H9 (cell line): ENCODE measurements at regions not wholly inside any gene's neighbourhood (a gene's known extent, or its start where the extent isn't known, plus 50 kb on each side); places are given as distances from the start of the nearest gene placed in this dataset.

Experiments used
- DNase-seq: peaks from one replicate; pipeline ENCODE4 v3.0.0-alpha.2; 2017
- H2AFZ ChIP-seq: one replicate; pipeline ENCODE4 v1.6.1; 2013; ENCODE audit warnings: mild to moderate bottlenecking, low read length, control low read depth, moderate library complexity
- H2AK5ac ChIP-seq: 2 replicates; pipeline ENCODE4 v1.6.1; 2013; ENCODE audit warnings: low read length, control low read depth, mixed read lengths; ENCODE audit not compliant: insufficient read length
- H2BK120ac ChIP-seq: one replicate; pipeline ENCODE4 v1.6.1; 2013; ENCODE audit warnings: low read depth, mild to moderate bottlenecking, low read length, control low read depth, inconsistent platforms; ENCODE audit not compliant: poor library complexity, severe bottlenecking
- H2BK12ac ChIP-seq: 2 replicates; pipeline ENCODE4 v1.6.1; 2013; ENCODE audit warnings: low read length, control low read depth, mixed read lengths, low read depth; ENCODE audit not compliant: insufficient read length
- H2BK15ac ChIP-seq: 2 replicates; pipeline ENCODE4 v1.6.1; 2013; ENCODE audit warnings: low read depth, low read length, control low read depth
- H2BK20ac ChIP-seq: one replicate; pipeline ENCODE4 v1.6.1; 2013; ENCODE audit warnings: low read depth, mild to moderate bottlenecking, low read length, control low read depth, inconsistent platforms; ENCODE audit not compliant: poor library complexity, severe bottlenecking
- H2BK5ac ChIP-seq: 2 replicates; pipeline ENCODE4 v1.6.1; 2013; ENCODE audit warnings: low read length, control low read depth, mixed read lengths; ENCODE audit not compliant: insufficient read length
- H3K14ac ChIP-seq: 2 replicates; pipeline ENCODE4 v1.6.1; 2013; ENCODE audit warnings: low read length, control low read depth; ENCODE audit not compliant: insufficient read depth
- H3K18ac ChIP-seq: 2 replicates; pipeline ENCODE4 v1.6.1; 2013; ENCODE audit warnings: low read depth, mild to moderate bottlenecking, mixed read lengths, low read length, control low read depth; ENCODE audit not compliant: insufficient read length
- H3K23ac ChIP-seq: 2 replicates; pipeline ENCODE4 v1.6.1; 2013; ENCODE audit warnings: low read length, control low read depth, mixed read lengths, low read depth; ENCODE audit not compliant: insufficient read length
- H3K23me2 ChIP-seq: 2 replicates; pipeline ENCODE4 v1.6.1; 2013; ENCODE audit warnings: low read depth, mild to moderate bottlenecking, mixed read lengths, low read length, control low read depth; ENCODE audit not compliant: insufficient read length, poor library complexity, severe bottlenecking
- H3K27ac ChIP-seq: 2 replicates; pipeline ENCODE4 v1.5.1; 2013; ENCODE audit warnings: low read length, control low read depth, mixed read lengths, low read depth; ENCODE audit not compliant: insufficient read length
- H3K27me3 ChIP-seq: 2 replicates; pipeline ENCODE4 v1.6.1; 2013; ENCODE audit warnings: low read length, control low read depth, inconsistent platforms; ENCODE audit not compliant: insufficient read depth
- H3K4ac ChIP-seq: 2 replicates; pipeline ENCODE4 v1.6.1; 2013; ENCODE audit warnings: low read depth, mild to moderate bottlenecking, control low read depth, inconsistent platforms, low read length, moderate library complexity
- H3K4me1 ChIP-seq: 2 replicates; pipeline ENCODE4 v1.6.1; 2013; ENCODE audit warnings: low read length, control low read depth, inconsistent platforms; ENCODE audit not compliant: insufficient read depth
- H3K4me2 ChIP-seq: 2 replicates; pipeline ENCODE4 v1.6.1; 2013; ENCODE audit warnings: low read length, control low read depth, mixed read lengths; ENCODE audit not compliant: insufficient read length, insufficient read depth
- H3K56ac ChIP-seq: 2 replicates; pipeline ENCODE4 v1.6.1; 2013; ENCODE audit warnings: low read depth, mild to moderate bottlenecking, mixed read lengths, low read length, control low read depth; ENCODE audit not compliant: insufficient read length
- H3K79me1 ChIP-seq: 2 replicates; pipeline ENCODE4 v1.6.1; 2013; ENCODE audit warnings: low read depth, mild to moderate bottlenecking, moderate library complexity, low read length, control low read depth, inconsistent platforms; ENCODE audit not compliant: insufficient read depth, poor library complexity, severe bottlenecking
- H3K79me2 ChIP-seq: 2 replicates; pipeline ENCODE4 v1.6.1; 2013; ENCODE audit warnings: low read length, control low read depth, inconsistent platforms; ENCODE audit not compliant: insufficient read depth
- H3K9ac ChIP-seq: 2 replicates; pipeline ENCODE4 v1.6.1; 2013; ENCODE audit warnings: low read length, control low read depth, mixed read lengths; ENCODE audit not compliant: insufficient read length; ENCODE audit errors: extremely low read depth
- H3K9me3 ChIP-seq: one replicate; pipeline ENCODE4 v1.6.1; 2013; ENCODE audit warnings: low read depth, low read length, inconsistent platforms; ENCODE audit not compliant: control insufficient read depth
- H3T11ph ChIP-seq: one replicate; pipeline ENCODE4 v1.6.1; 2013; ENCODE audit warnings: mild to moderate bottlenecking, low read length, control low read depth, inconsistent platforms
- H4K20me1 ChIP-seq: one replicate; pipeline ENCODE4 v1.6.1; 2013; ENCODE audit not compliant: control insufficient read depth, insufficient read length, insufficient read depth
- H4K5ac ChIP-seq: 2 replicates; pipeline ENCODE4 v1.6.1; 2013; ENCODE audit warnings: low read depth, mild to moderate bottlenecking, mixed read lengths, low read length, control low read depth; ENCODE audit not compliant: insufficient read length
- H4K8ac ChIP-seq: replicated peaks from 2 replicates; pipeline ENCODE4 v1.6.1; 2013; ENCODE audit warnings: low read length, control low read depth, mixed read lengths, low read depth; ENCODE audit not compliant: insufficient read length
- H4K91ac ChIP-seq: 2 replicates; pipeline ENCODE4 v1.6.1; 2013; ENCODE audit warnings: low read depth, mild to moderate bottlenecking, moderate library complexity, mixed read lengths, low read length, control low read depth; ENCODE audit not compliant: insufficient read length
- H3K27ac Mint-ChIP-seq, 3 experiments: 2 replicates in 2 of 3; 3 replicates in 1 of 3; pipeline ENCODE4 v1.8.0; 2020 to 2021; ENCODE audit warnings: mixed read lengths in 3 of 3, mild to moderate bottlenecking in 1 of 3, moderate library complexity in 1 of 3
- H3K27me3 Mint-ChIP-seq: 2 replicates; pipeline ENCODE4 v1.8.0; 2021; ENCODE audit warnings: low read depth, mild to moderate bottlenecking, moderate library complexity, mixed read lengths
- H3K36me3 Mint-ChIP-seq, 3 experiments: 2 replicates in 2 of 3; 3 replicates in 1 of 3; pipeline ENCODE4 v1.8.0; 2020 to 2021; ENCODE audit warnings: low read depth in 3 of 3, mixed read lengths in 3 of 3; ENCODE audit not compliant: insufficient read depth in 1 of 3
- H3K4me1 Mint-ChIP-seq, 2 experiments: 2 replicates each; pipeline ENCODE4 v1.8.0; 2020; ENCODE audit warnings: mixed read lengths in 2 of 2
- H3K4me3 Mint-ChIP-seq, 2 experiments: 2 replicates in 1 of 2; 3 replicates in 1 of 2; pipeline ENCODE4 v1.8.0; 2020 to 2021; ENCODE audit warnings: mild to moderate bottlenecking in 2 of 2, mixed read lengths in 2 of 2, moderate library complexity in 1 of 2
- H3K9me3 Mint-ChIP-seq, 2 experiments: 2 replicates in 1 of 2; 3 replicates in 1 of 2; pipeline ENCODE4 v1.8.0; 2020; ENCODE audit warnings: mild to moderate bottlenecking in 2 of 2, mixed read lengths in 2 of 2, moderate library complexity in 1 of 2
- CTCF ChIP-seq: fragments of 200-600 bp; sonication (generic); conservative IDR thresholded peaks from 3 replicates; pipeline ENCODE4 v1.8.0; 2021; ENCODE audit warnings: antibody characterized with exemption, mild to moderate bottlenecking
- WGBS: extraction: QIAGEN DNeasy Blood & Tissue Kit; methylation state at CpG from one replicate; pipeline ENCODE4 v1.1.7; 2013; ENCODE audit warnings: missing lambda C conversion rate, low lambda C conversion rate, mixed read lengths; ENCODE audit not compliant: insufficient read length; ENCODE audit errors: extremely low coverage; 5-methylcytosine and 5-hydroxymethylcytosine counted together

- Histone ChIP-seq H3T11ph (no peak overlapping the region), H3K4me2 (no peak overlapping the region), H4K8ac (no peak overlapping the region), H3K23ac (no peak overlapping the region), H3K9me3 (no peaks in the 10 kb centered on the region), H2BK15ac (no peak overlapping the region), H2BK20ac (no peak overlapping the region), H3K56ac (no peak overlapping the region), H3K27ac (no peak overlapping the region), H2BK5ac (no peak overlapping the region), H3K79me2 (no peaks in the 10 kb centered on the region), H2AFZ (no peak overlapping the region), H3K14ac (no peak overlapping the region), H3K4me1 (no peaks in the 10 kb centered on the region), H3K9ac (no peak overlapping the region), H3K23me2 (no peaks in the 10 kb centered on the region), H4K5ac (no peak overlapping the region), H3K27me3 (no peaks in the 10 kb centered on the region), H2BK120ac (no peak overlapping the region), H2BK12ac (no peak overlapping the region), H4K20me1 (no peaks in the 10 kb centered on the region), H3K18ac (no peak overlapping the region), H4K91ac (no peak overlapping the region), H2AK5ac (no peak overlapping the region), H3K79me1 (no peaks in the 10 kb centered on the region), H3K4ac (no peak overlapping the region)
- H3K27ac Mint-ChIP-seq = no peak overlapping the region
- H3K36me3 Mint-ChIP-seq = peaks cover 0 to 6% (median 2%) of the 10 kb centered on the region in 3 experiments; a peak in 4 of 7 replicates
- TF ChIP-seq CTCF = no peak
- no peak for DNase-seq
- no peak overlapping the region for H3K4me3 Mint-ChIP-seq
- peaks cover 5 to 7% of the 10 kb centered on the region in 2 experiments; a peak in 4 of 5 replicates for H3K9me3 Mint-ChIP-seq
- WGBS = no CpG with 5 or more reads among the region's 2 CpGs
- H3K27me3 Mint-ChIP-seq = no peaks in the 10 kb centered on the region
- no peaks in the 10 kb centered on the region for H3K4me1 Mint-ChIP-seq
These were observed 1695.2 kb downstream of the STIM2 start for GRCh38 chr4:28555866-28556265.
